ENCODE measurements at regions not wholly inside any gene's neighbourhood (a gene's known extent, or its start where the extent isn't known, plus 50 kb on each side); places are given as distances from the start of the nearest gene placed in this dataset.

GRCh38 chr10:42951486-42952251 lies 125.2 kb upstream of the RET start:
- DNase-seq (ENCODE audit: low read depth, low spot score) (no peak), ATAC-seq (peak; percentile 47)
- Histone ChIP-seq H3K36me3 (ENCODE audit: control insufficient read depth, insufficient read depth, low read length) (no peaks in the 10 kb centered on the region), H3K9me3 (ENCODE audit: control insufficient read depth, insufficient read depth, low read depth, low read length) (no peaks in the 10 kb centered on the region), H3K4me3 (ENCODE audit: low read depth in 2 of 2, low read length in 2 of 2) (no peak overlapping the region), H3K27ac (ENCODE audit: low read length) (no peak overlapping the region), H3K4me1 (ENCODE audit: control insufficient read depth, insufficient read depth, low read length) (0 out of 2 replicates have a peak, but pooled peaks cover 6% of the 10 kb centered on the region), H3K27me3 (ENCODE audit: control insufficient read depth, insufficient read depth, low read length) (no peaks in the 10 kb centered on the region)
- CTCF ChIA-PET: no interaction called here
- no TSS peak for BruUV-seq (replicated peaks)
- no peak for TF ChIP-seq CTCF (IDR thresholded peaks at IDR 0.05)
- no peak for TF ChIP-seq SIN3A (IDR thresholded peaks at IDR 0.05; ENCODE audit: borderline replicate concordance, insufficient read depth, low read depth, low read length)
- no peak for TF ChIP-seq REST (IDR thresholded peaks at IDR 0.05; ENCODE audit: insufficient read depth in 1 of 2, low read depth in 2 of 2, low read length in 1 of 2)
- TF ChIP-seq TCF7L2 (IDR thresholded peaks at IDR 0.05; ENCODE audit: low read depth, low read length): no peak
- no peak for TF ChIP-seq POLR2AphosphoS5 (IDR thresholded peaks at IDR 0.05; ENCODE audit: low read depth, low read length)
- in situ Hi-C loops (cut with HindIII; ENCODE audit: low pct_unique_long_range_greater_than_20kb, low sequenced_read_pairs): no loop called here
- intact Hi-C loops (cut with micrococcal nuclease; ENCODE audit: unreplicated experiment): no loop called here
- POLR2A ChIA-PET: interaction anchor here (0.8 kb wide), 1 partner anchor 13 kb away, joined by 7 read pairs; no protein-coding TSS in a partner anchor

DNA sequence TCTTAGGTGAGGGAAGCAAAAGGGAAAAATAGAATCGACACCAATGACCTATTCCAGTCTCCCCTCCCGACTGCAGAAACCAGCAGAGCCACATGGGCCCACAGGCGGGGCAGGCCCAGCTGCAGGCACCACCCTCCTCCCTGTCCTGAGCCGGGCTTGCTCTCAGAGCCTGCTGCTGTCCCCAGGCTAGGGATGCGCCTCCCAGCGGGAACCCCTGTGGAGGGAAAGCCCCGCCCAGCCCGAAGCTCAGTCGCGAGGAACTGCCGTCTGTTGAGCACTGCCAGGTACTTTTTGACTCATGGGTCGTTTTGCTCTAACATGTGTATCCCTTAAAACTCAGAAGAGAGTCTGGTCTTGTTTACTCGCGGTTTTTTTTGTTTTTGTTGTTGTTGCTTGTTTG lies 124.5 kb upstream of the RET start:
- no peak for TF ChIP-seq CTCF (IDR thresholded peaks at IDR 0.05)
- intact Hi-C loops (cut with micrococcal nuclease; ENCODE audit: unreplicated experiment): no loop called here

More for the DNA sequence above, 124.5 kb upstream of the RET start:
- no peak overlapping the region for H3K4me3 ChIP-seq (ENCODE audit: low read depth in 2 of 2, low read length in 2 of 2)
- POLR2A ChIA-PET: interaction anchor here (0.8 kb wide), 1 partner anchor 14 kb away, joined by 7 read pairs; no protein-coding TSS in a partner anchor
- DNase-seq (ENCODE audit: low read depth, low spot score) (no peak), ATAC-seq (peak; percentile 86)
- H3K9me3 ChIP-seq (ENCODE audit: control insufficient read depth, insufficient read depth, low read depth, low read length): no peaks in the 10 kb centered on the region
- CTCF ChIA-PET: no interaction called here
- H3K27ac ChIP-seq (ENCODE audit: low read length): 0 out of 2 replicates have a peak overlapping the region, but pooled peaks have one; percentile 4
- no peaks in the 10 kb centered on the region for H3K36me3 ChIP-seq (ENCODE audit: control insufficient read depth, insufficient read depth, low read length)
- H3K27me3 ChIP-seq (ENCODE audit: control insufficient read depth, insufficient read depth, low read length): no peaks in the 10 kb centered on the region
- BruUV-seq (replicated peaks): no TSS peak
- in situ Hi-C loops (cut with HindIII; ENCODE audit: low pct_unique_long_range_greater_than_20kb, low sequenced_read_pairs): no loop called here
- H3K4me1 ChIP-seq (ENCODE audit: control insufficient read depth, insufficient read depth, low read length): 0 out of 2 replicates have a peak, but pooled peaks cover 6% of the 10 kb centered on the region
